ENCODE measurements at regions not wholly inside any gene's neighbourhood (a gene's known extent, or its start where the extent isn't known, plus 50 kb on each side); places are given as distances from the start of the nearest gene placed in this dataset.
"Not testable (repeated sequence)": the region's sequence is repeated elsewhere in the genome, so short reads cannot be mapped to it uniquely, and the experiment has no call there.

- Histone ChIP-seq H3K27me3 (ENCODE audit: control insufficient read depth, insufficient read depth, low read length) (no peaks in the 10 kb centered on the region), H3K4me1 (ENCODE audit: control insufficient read depth, insufficient read depth, low read length, poor library complexity, severe bottlenecking) (no peaks in the 10 kb centered on the region), H3K9me3 (ENCODE audit: control insufficient read depth in 2 of 2, low read length in 2 of 2) (no peaks in the 10 kb centered on the region), H3K27ac (ENCODE audit: insufficient read depth, low read length, poor library complexity, severe bottlenecking) (no peak overlapping the region), H3K4me3 (ENCODE audit: low read depth, low read length) (no peak overlapping the region), H3K36me3 (ENCODE audit: control insufficient read depth, insufficient read depth, low read length) (no peaks in the 10 kb centered on the region)
- H3K27me3 Mint-ChIP-seq, result peaks cover 9% of the 10 kb centered on the region
- no peaks in the 10 kb centered on the region for H3K9me3 Mint-ChIP-seq
- H3K36me3 Mint-ChIP-seq, result no peaks in the 10 kb centered on the region
- no peak for DNase-seq
- H3K4me1 Mint-ChIP-seq, result no peaks in the 10 kb centered on the region
- no peak overlapping the region for H3K27ac Mint-ChIP-seq
- ATAC-seq (ENCODE audit: low read depth in 2 of 2), result no peak
- no peak overlapping the region for H3K4me3 Mint-ChIP-seq
Observed at GRCh38 chr3:33943277-33943676, 144.8 kb downstream of the PDCD6IP start.

- peaks cover 14% of the 10 kb centered on the region for H3K27me3 Mint-ChIP-seq
- H3K9me3 ChIP-seq (ENCODE audit: control insufficient read depth in 2 of 2, low read length in 2 of 2); DNase-seq; H3K4me1 ChIP-seq (ENCODE audit: control insufficient read depth, insufficient read depth, low read length, poor library complexity, severe bottlenecking); H3K4me3 Mint-ChIP-seq; H3K4me1 Mint-ChIP-seq; H3K4me3 ChIP-seq (ENCODE audit: low read depth, low read length); H3K27me3 ChIP-seq (ENCODE audit: control insufficient read depth, insufficient read depth, low read length); ATAC-seq (ENCODE audit: low read depth in 2 of 2); H3K36me3 ChIP-seq (ENCODE audit: control insufficient read depth, insufficient read depth, low read length); H3K27ac ChIP-seq (ENCODE audit: insufficient read depth, low read length, poor library complexity, severe bottlenecking); H3K27ac Mint-ChIP-seq; H3K9me3 Mint-ChIP-seq; H3K36me3 Mint-ChIP-seq: not testable (repeated sequence)
Observed at GRCh38 chr3:33946612-33947011, 148.2 kb downstream of the PDCD6IP start.

- ATAC-seq (ENCODE audit: low read depth in 2 of 2) (no peak), DNase-seq (no peak)
- Mint-ChIP-seq H3K36me3 (no peaks in the 10 kb centered on the region), H3K9me3 (no peaks in the 10 kb centered on the region), H3K27me3 (peaks cover 17% of the 10 kb centered on the region), H3K4me3 (no peak overlapping the region), H3K4me1 (no peaks in the 10 kb centered on the region), H3K27ac (no peak overlapping the region)
- no peaks in the 10 kb centered on the region for H3K27me3 ChIP-seq (ENCODE audit: control insufficient read depth, insufficient read depth, low read length)
- H3K4me3 ChIP-seq (ENCODE audit: low read depth, low read length), result no peak overlapping the region
- H3K36me3 ChIP-seq (ENCODE audit: control insufficient read depth, insufficient read depth, low read length), result no peaks in the 10 kb centered on the region
- no peak overlapping the region for H3K27ac ChIP-seq (ENCODE audit: insufficient read depth, low read length, poor library complexity, severe bottlenecking)
- no peaks in the 10 kb centered on the region for H3K9me3 ChIP-seq (ENCODE audit: control insufficient read depth in 2 of 2, low read length in 2 of 2)
- no peaks in the 10 kb centered on the region for H3K4me1 ChIP-seq (ENCODE audit: control insufficient read depth, insufficient read depth, low read length, poor library complexity, severe bottlenecking)
Observed at GRCh38 chr3:33947272-33948195, 149.1 kb downstream of the PDCD6IP start.

- Histone ChIP-seq H3K36me3 (ENCODE audit: control insufficient read depth, insufficient read depth, low read length) (no peaks in the 10 kb centered on the region), H3K4me1 (ENCODE audit: control insufficient read depth, insufficient read depth, low read length, poor library complexity, severe bottlenecking) (no peaks in the 10 kb centered on the region), H3K4me3 (ENCODE audit: low read depth, low read length) (no peak overlapping the region), H3K27me3 (ENCODE audit: control insufficient read depth, insufficient read depth, low read length) (no peaks in the 10 kb centered on the region), H3K27ac (ENCODE audit: insufficient read depth, low read length, poor library complexity, severe bottlenecking) (no peak overlapping the region), H3K9me3 (ENCODE audit: control insufficient read depth in 2 of 2, low read length in 2 of 2) (no peaks in the 10 kb centered on the region)
- ATAC-seq (ENCODE audit: low read depth in 2 of 2) (no peak), DNase-seq (no peak)
- Mint-ChIP-seq H3K4me3 (no peak overlapping the region), H3K27me3 (peaks cover 13% of the 10 kb centered on the region), H3K4me1 (no peaks in the 10 kb centered on the region), H3K27ac (no peak overlapping the region), H3K36me3 (no peaks in the 10 kb centered on the region), H3K9me3 (no peaks in the 10 kb centered on the region)
Observed at GRCh38 chr3:33949074-33949473, 150.6 kb downstream of the PDCD6IP start.

GRCh38 chr3:33954956-33955355, 156.5 kb downstream of the PDCD6IP start:
- no peak overlapping the region for H3K4me3 Mint-ChIP-seq
- H3K27ac Mint-ChIP-seq, result no peak overlapping the region
- no peaks in the 10 kb centered on the region for H3K4me1 ChIP-seq (ENCODE audit: control insufficient read depth, insufficient read depth, low read length, poor library complexity, severe bottlenecking)
- no peaks in the 10 kb centered on the region for H3K36me3 ChIP-seq (ENCODE audit: control insufficient read depth, insufficient read depth, low read length)
- no peak for DNase-seq
- no peaks in the 10 kb centered on the region for H3K9me3 ChIP-seq (ENCODE audit: control insufficient read depth in 2 of 2, low read length in 2 of 2)
- H3K9me3 Mint-ChIP-seq, result peaks cover 0 to 1% (median 0%) of the 10 kb centered on the region in 7 donors
- ATAC-seq (ENCODE audit: low read depth in 2 of 2), result no peak
- H3K27me3 ChIP-seq (ENCODE audit: control insufficient read depth, insufficient read depth, low read length), result no peaks in the 10 kb centered on the region
- no peaks in the 10 kb centered on the region for H3K36me3 Mint-ChIP-seq
- peaks cover 16% of the 10 kb centered on the region for H3K27me3 Mint-ChIP-seq
- H3K4me3 ChIP-seq (ENCODE audit: low read depth, low read length), result no peak overlapping the region
- no peak overlapping the region for H3K27ac ChIP-seq (ENCODE audit: insufficient read depth, low read length, poor library complexity, severe bottlenecking)
- no peaks in the 10 kb centered on the region for H3K4me1 Mint-ChIP-seq

- H3K4me3 Mint-ChIP-seq, result no peak overlapping the region
- H3K27ac Mint-ChIP-seq, result no peak overlapping the region
- peaks cover 15% of the 10 kb centered on the region for H3K27me3 Mint-ChIP-seq
- H3K4me1 Mint-ChIP-seq, result no peaks in the 10 kb centered on the region
- Histone ChIP-seq H3K9me3 (ENCODE audit: control insufficient read depth in 2 of 2, low read length in 2 of 2) (no peaks in the 10 kb centered on the region), H3K27me3 (ENCODE audit: control insufficient read depth, insufficient read depth, low read length) (no peaks in the 10 kb centered on the region), H3K4me1 (ENCODE audit: control insufficient read depth, insufficient read depth, low read length, poor library complexity, severe bottlenecking) (no peaks in the 10 kb centered on the region), H3K4me3 (ENCODE audit: low read depth, low read length) (no peak overlapping the region), H3K36me3 (ENCODE audit: control insufficient read depth, insufficient read depth, low read length) (no peaks in the 10 kb centered on the region), H3K27ac (ENCODE audit: insufficient read depth, low read length, poor library complexity, severe bottlenecking) (no peak overlapping the region)
- DNase-seq, result no peak
- no peak for ATAC-seq (ENCODE audit: low read depth in 2 of 2)
- H3K9me3 Mint-ChIP-seq, result peaks cover 0 to 1% (median 0%) of the 10 kb centered on the region in 7 donors
- H3K36me3 Mint-ChIP-seq, result no peaks in the 10 kb centered on the region
Observed at GRCh38 chr3:33956206-33956605, 157.8 kb downstream of the PDCD6IP start.

GRCh38 chr3:33956776-33957175, 158.3 kb downstream of the PDCD6IP start:
- Histone ChIP-seq H3K9me3 (ENCODE audit: control insufficient read depth in 2 of 2, low read length in 2 of 2) (no peaks in the 10 kb centered on the region), H3K4me1 (ENCODE audit: control insufficient read depth, insufficient read depth, low read length, poor library complexity, severe bottlenecking) (no peaks in the 10 kb centered on the region), H3K27me3 (ENCODE audit: control insufficient read depth, insufficient read depth, low read length) (no peaks in the 10 kb centered on the region), H3K27ac (ENCODE audit: insufficient read depth, low read length, poor library complexity, severe bottlenecking) (no peak overlapping the region), H3K4me3 (ENCODE audit: low read depth, low read length) (no peak overlapping the region), H3K36me3 (ENCODE audit: control insufficient read depth, insufficient read depth, low read length) (no peaks in the 10 kb centered on the region)
- Mint-ChIP-seq H3K4me3 (no peak overlapping the region), H3K36me3 (no peaks in the 10 kb centered on the region), H3K4me1 (no peaks in the 10 kb centered on the region), H3K27me3 (peaks cover 10% of the 10 kb centered on the region), H3K27ac (no peak overlapping the region), H3K9me3 (peaks cover 0 to 2% (median 0%) of the 10 kb centered on the region in 7 donors)
- DNase-seq, result no peak
- ATAC-seq (ENCODE audit: low read depth in 2 of 2), result no peak

- H3K27ac Mint-ChIP-seq, result no peak overlapping the region
- peaks cover 0 to 2% (median 0%) of the 10 kb centered on the region in 7 donors for H3K9me3 Mint-ChIP-seq
- Histone ChIP-seq H3K27me3 (ENCODE audit: control insufficient read depth, insufficient read depth, low read length) (no peaks in the 10 kb centered on the region), H3K4me3 (ENCODE audit: low read depth, low read length) (no peak overlapping the region), H3K9me3 (ENCODE audit: control insufficient read depth in 2 of 2, low read length in 2 of 2) (no peaks in the 10 kb centered on the region), H3K36me3 (ENCODE audit: control insufficient read depth, insufficient read depth, low read length) (no peaks in the 10 kb centered on the region), H3K4me1 (ENCODE audit: control insufficient read depth, insufficient read depth, low read length, poor library complexity, severe bottlenecking) (no peaks in the 10 kb centered on the region), H3K27ac (ENCODE audit: insufficient read depth, low read length, poor library complexity, severe bottlenecking) (no peak overlapping the region)
- no peak for DNase-seq
- no peaks in the 10 kb centered on the region for H3K36me3 Mint-ChIP-seq
- H3K27me3 Mint-ChIP-seq, result peaks cover 9% of the 10 kb centered on the region
- H3K4me3 Mint-ChIP-seq, result no peak overlapping the region
- no peak for ATAC-seq (ENCODE audit: low read depth in 2 of 2)
- no peaks in the 10 kb centered on the region for H3K4me1 Mint-ChIP-seq
Observed at GRCh38 chr3:33957176-33957575, 158.7 kb downstream of the PDCD6IP start.
